GM18517 (cell line): ENCODE measurements at regions not wholly inside any gene's neighbourhood (a gene's known extent, or its start where the extent isn't known, plus 50 kb on each side); places are given as distances from the start of the nearest gene placed in this dataset.
"Not testable (repeated sequence)": the region's sequence is repeated elsewhere in the genome, so short reads cannot be mapped to it uniquely, and the experiment has no call there.

ENCODE experiments used
- ATAC-seq: cut with Tn5 transposase; IDR thresholded peaks from one replicate; pipeline ENCODE4 v1.9.1; 2021; ENCODE audit warnings: mild to moderate bottlenecking, moderate library complexity; ENCODE audit not compliant: unreplicated experiment

GRCh38 chr1:88562991-88563390 is 121.1 kb upstream of the PKN2 start:
- ATAC-seq = no peak

DNA sequence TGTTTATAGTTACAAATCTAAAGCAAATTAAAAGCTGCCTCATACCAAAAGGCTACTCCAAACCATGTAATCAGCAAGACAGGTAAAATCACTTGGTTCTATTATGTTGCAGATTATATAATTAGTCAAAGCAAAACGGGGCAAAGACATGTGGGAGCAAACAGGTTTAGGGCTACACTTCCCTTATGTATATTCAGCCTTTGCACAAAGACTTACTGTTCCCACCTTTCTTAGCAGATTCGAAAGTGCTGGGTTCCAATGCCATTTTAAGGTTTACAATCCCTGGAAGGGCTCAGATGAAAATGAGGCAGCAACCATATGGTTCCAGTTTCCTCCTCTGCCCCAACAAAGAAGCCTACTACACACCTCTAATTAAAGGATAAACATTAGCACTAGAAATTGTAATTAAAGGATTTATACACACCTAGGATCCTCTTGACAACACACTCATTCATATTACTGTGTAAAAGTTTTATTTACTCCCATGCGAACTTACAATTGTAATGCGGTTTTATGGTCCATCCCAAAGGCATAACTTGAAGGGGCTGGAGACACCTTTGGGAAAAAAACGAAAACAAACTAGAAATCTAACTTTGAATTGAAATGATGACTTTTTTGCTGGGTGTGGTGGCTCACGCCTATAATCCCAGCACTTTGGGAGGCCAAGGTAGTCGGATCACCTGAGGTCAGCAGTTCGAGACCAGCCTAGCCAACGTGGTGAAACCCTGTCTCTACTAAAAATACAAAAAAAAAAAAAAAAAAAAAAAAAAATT is 117.3 kb upstream of the PKN2 start:
- ATAC-seq = no peak

- no peak for ATAC-seq
Observed at GRCh38 chr1:88571506-88571905, 112.6 kb upstream of the PKN2 start.

- ATAC-seq = no peak
Observed at GRCh38 chr1:88579598-88579997, 104.5 kb upstream of the PKN2 start.

DNA sequence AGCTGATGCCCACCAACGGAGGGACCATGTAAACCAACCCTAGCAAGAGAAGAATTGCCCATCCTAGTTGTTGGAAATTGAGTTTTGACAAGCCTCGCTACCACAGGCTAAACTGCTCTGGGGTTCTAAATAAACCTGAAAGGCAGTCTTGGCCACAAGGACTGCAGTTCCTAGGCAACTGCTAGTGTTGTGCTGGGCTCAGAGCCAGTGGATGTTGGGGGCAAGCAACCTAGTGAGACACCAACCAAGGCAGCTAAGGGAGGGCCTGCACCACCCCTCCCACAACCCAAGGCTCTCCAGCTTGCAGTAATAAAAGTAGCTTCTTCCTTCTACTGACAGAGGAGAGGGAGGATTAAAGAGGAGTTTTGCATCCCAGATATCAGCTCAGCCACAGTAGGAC is 102.4 kb upstream of the PKN2 start:
- no peak for ATAC-seq

- no peak for ATAC-seq
Observed at GRCh38 chr1:88593358-88593757, 90.7 kb upstream of the PKN2 start.

DNA sequence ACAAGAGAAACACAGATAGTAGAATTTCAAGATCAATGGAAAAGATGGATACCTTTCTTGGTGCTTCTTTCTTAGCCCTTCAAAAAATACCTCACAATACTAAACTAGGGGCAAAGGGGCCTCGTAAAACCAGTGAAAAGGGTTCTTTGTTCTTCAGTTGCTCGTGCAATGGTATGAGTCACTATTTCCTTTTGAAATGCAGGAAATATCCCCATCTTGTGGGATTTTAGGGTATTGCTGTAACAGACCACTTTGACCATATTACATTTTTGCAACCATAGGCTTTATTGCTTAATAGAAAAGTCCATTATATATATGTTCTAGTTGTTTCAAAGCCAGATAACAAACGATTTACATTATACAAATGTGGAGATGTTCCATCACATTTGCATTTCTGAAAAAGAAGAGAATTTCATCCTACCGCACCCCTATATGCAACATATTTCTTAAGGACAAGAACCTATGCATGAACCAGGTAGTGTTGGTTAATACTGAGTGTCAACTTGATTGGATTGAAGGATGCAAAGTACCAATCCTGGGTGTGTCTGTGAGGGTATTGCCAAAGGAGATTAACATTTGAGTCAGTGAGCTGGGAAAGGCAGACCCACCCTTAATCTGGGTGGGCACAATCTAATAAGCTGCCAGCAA is 88.6 kb upstream of the PKN2 start:
- peak; percentile 59 for ATAC-seq

DNA sequence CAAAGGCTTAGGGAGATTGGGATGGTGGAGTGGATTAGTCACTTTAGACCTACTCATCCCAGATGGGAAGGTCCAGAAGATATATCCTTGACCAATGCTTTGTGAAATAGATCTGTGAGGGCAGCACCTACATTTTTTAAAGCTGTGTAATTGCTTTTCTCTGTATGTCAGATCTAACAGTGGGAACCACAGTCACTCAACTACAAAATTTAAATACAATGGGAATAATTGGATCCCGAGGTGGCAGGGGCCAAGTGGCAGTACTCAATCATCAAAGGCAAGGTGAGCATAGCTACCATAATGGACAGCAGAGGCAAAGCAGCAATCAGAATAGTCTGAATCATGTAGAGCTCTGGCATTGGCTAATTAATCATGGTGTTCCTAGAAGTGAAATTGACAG is 86.1 kb upstream of the PKN2 start:
- not testable (repeated sequence) for ATAC-seq

DNA sequence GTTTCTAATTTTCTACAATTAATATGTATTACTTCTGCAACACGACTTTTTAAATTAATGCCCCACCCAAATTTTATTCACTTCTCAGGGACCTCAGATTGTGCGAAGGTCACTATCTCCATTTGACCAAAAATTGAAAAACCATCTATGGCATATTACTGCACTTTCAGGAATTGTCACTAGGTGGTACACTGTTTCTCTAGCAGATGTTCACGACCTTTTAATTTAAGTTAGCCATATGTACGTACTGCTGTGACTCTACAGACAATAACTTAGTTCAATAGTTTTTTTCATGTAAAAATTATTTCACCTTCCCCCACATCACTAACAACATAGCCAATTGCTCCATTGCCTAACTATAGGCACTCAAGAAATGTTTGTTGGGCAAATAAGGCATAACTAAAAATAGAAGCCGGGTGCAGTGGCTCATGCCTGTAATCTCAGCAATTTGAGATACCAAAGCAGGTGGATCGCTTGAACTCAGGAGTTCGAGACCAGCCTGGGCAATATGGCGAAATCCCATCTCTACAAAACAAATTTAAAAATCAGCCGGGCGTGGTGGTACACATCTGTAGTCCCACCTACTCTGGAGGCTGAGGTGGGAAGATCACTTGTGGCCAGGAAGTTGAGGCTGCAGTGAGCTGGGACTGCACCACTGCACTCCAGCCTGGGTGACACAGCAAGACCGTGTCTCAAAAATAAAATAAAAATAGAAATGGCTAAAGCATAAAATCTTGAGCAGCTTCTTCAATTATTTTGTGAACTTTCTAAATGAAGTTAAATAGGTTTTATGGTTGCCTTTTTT is 75.7 kb upstream of the PKN2 start:
- peak; percentile 82 for ATAC-seq

GRCh38 chr1:88609051-88609450 is 75.0 kb upstream of the PKN2 start:
- no peak for ATAC-seq

DNA sequence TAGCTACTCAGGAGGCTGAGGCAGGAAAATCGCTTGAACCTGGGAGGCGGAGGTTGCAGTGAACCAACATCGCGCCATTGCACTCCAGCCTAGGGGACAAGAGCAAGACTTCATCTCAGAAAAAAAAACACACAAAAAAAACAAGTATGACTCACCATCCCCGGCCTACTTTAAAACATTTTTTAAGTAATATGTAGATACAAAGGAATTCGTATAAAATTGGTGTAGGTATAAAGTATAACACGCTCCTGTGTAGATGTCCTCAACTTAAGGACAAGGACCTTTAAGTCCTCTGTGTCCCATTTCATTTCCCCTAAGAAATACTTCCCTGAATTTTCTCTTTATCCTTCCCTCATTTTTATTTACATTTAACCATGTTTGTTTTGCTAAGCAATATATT is 73.4 kb upstream of the PKN2 start:
- no peak for ATAC-seq

- no peak for ATAC-seq
Observed at GRCh38 chr1:88612292-88612691, 71.8 kb upstream of the PKN2 start.

DNA sequence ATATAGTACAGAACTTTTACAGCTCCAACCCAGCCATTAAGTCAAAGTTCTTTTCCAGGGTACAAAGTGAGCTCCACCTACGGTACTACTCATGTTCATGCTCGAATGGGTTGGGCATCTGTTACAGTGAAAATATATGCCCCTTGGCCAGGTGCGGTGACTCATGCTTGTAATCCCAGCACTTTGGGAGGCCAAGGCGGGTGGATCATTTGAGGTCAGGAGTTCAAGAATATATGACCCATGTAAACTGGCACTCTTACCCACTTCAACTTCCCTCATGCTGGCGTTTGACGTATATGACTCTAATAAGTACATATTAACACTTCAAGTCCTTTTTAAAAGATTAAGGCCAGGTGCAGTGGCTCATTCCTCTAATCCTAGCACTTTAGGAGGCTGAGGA is 71.3 kb upstream of the PKN2 start:
- ATAC-seq = no peak

DNA sequence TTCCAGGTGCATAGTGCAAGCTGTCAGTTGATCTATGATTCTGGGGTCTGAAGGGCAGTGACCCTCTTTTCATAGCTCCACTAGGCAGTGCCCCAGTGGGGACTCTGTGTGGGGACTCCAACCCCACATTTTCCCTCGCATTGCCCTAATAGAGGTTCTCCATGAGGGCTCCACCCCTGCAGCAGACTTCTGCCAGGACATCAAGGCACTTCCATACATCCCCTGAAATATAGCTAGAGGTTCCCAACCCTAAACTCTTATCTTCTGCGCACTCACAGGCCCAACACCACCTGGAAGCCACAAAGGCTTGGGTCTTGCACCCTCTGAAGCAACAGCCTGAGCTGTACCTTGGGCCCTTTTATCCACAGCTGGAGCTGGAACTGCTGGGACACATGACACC is 65.7 kb upstream of the PKN2 start:
- ATAC-seq = no peak

GRCh38 chr1:88623101-88623500 is 61.0 kb upstream of the PKN2 start:
- not testable (repeated sequence) for ATAC-seq
